Effector memory CD8-positive, alpha-beta T cell (primary cell): ENCODE measurements at regions not wholly inside any gene's neighbourhood (a gene's known extent, or its start where the extent isn't known, plus 50 kb on each side); places are given as distances from the start of the nearest gene placed in this dataset.

Experiments
- ATAC-seq: fragments of 150-1000 bp; cut with Tn5 transposase; replicated peaks from 2 replicates; pipeline ENCODE4 v1.10.0; 2021; ENCODE audit warnings: mild to moderate bottlenecking, moderate library complexity
- DNase-seq, 3 experiments: peaks; one replicate each; pipeline ENCODE4 v3.0.0; 2021
- H3K27ac Mint-ChIP-seq, 2 donors: one replicate each; pipeline ENCODE4 v1.8.0; 2022; ENCODE audit warnings: mild to moderate bottlenecking in 2 of 2, mixed read lengths in 2 of 2, moderate library complexity in 2 of 2
- H3K27me3 Mint-ChIP-seq, 2 donors: one replicate each; pipeline ENCODE4 v1.8.0; 2022; ENCODE audit warnings: mixed read lengths in 2 of 2
- H3K36me3 Mint-ChIP-seq: one replicate; pipeline ENCODE4 v1.8.0; 2022; ENCODE audit warnings: mild to moderate bottlenecking, moderate library complexity, mixed read lengths; ENCODE audit not compliant: insufficient read depth
- H3K4me1 Mint-ChIP-seq, 2 donors: one replicate each; pipeline ENCODE4 v1.8.0; 2022; ENCODE audit warnings: low read depth in 2 of 2, mixed read lengths in 2 of 2
- H3K4me3 Mint-ChIP-seq, 2 donors: one replicate each; pipeline ENCODE4 v1.8.0; 2022; ENCODE audit warnings: mild to moderate bottlenecking in 2 of 2, mixed read lengths in 2 of 2, moderate library complexity in 2 of 2
- H3K9me3 Mint-ChIP-seq, 2 donors: one replicate each; pipeline ENCODE4 v1.8.0; 2022; ENCODE audit warnings: mixed read lengths in 2 of 2

DNA sequence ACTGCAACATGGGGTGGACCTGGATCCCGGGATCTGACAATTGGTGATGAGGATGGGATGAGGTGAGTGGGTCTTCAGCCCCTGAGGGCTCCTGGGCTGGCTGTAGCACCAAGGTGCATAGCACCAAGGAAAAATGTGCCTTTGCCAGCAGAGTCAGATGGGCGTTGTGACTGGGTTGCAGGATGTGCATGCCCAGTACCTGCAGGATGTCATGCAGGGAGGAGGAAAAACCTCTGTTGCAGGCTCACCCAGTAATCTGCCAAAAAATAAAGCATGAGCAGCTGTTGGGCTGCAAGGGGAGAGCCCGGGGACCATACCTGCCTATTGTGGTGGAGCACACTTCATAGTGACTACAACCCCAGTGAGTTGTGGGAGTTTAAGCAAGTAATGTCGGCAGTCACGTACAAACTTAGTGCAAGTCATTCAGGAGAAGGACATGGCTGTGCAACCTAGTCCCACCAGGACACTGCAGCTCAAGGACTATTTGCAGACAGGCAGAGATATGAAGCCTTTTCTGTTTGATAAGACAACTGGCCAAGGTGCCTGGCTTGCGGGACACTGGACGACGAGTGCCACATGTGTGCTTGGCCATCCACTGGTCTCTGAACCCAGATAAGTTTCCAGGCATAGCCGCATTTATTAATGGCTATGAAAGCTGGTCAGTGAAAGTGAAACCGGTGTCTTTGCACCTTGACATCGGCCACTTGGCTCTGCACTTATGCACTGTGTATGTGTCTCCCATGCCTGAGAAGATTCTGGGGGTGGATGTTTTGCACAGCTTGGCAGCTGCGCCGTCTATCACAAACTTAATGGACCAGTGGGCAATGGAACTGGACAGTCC is 499.8 kb downstream of the KCNJ2 start:
- no peaks in the 10 kb centered on the region for H3K4me1 Mint-ChIP-seq
- H3K9me3 Mint-ChIP-seq, result peaks cover 5 to 9% of the 10 kb centered on the region in 2 donors

DNA sequence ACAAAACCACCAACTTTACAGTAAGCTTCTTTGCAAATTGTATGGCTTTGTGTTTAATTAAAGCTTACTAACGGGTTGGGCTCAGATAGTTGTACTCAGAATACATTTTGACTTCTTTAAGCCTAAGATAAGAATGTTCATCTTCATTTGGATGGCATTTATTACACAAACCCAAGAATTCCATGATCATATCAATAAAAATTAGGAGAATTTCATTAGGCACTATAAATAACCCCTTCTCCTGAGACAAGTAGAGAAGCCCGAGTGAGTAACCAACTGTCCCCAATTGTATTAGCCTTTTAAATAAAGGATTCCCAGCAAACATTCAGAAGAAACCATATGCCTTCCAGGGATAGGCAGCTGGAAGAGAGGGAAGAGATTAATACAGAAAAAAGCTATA is 504.7 kb downstream of the KCNJ2 start:
- DNase-seq (no peak), ATAC-seq (no peak)
- Mint-ChIP-seq H3K27ac (no peak overlapping the region), H3K27me3 (no peaks in the 10 kb centered on the region), H3K9me3 (peaks cover 2 to 9% of the 10 kb centered on the region in 2 donors), H3K36me3 (no peaks in the 10 kb centered on the region), H3K4me1 (no peaks in the 10 kb centered on the region), H3K4me3 (no peak overlapping the region)

More for the DNA sequence above, 499.8 kb downstream of the KCNJ2 start:
- Mint-ChIP-seq H3K4me3 (no peak overlapping the region), H3K36me3 (no peaks in the 10 kb centered on the region), H3K27me3 (no peaks in the 10 kb centered on the region), H3K27ac (no peak overlapping the region)
- DNase-seq (no peak), ATAC-seq (no peak)

DNA sequence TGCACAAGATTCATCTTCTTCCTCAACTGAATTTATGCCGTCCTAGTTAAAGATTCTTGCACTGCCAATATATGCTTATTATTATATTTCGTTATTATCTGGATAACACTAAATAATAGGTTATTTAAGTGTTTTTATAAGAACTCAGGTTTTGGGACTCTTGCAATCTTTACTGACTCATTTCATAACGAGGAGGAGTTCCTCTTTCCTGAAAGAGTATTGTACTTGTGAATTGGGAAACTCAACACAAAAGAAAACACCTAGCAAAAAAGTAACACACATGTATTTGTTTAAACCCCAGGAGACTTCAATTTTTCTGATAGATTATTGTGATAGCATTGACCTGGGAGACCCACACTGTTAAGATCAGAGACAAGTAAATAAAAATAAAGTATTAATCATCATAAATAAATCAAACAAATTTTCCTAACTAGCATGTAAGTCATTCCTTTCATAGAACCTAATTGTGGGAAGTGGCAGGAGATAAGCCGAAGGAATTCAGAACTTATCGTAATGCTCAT is 505.8 kb downstream of the KCNJ2 start:
- no peak overlapping the region for H3K4me3 Mint-ChIP-seq
- H3K27me3 Mint-ChIP-seq, result no peaks in the 10 kb centered on the region
- peaks cover 2 to 9% of the 10 kb centered on the region in 2 donors for H3K9me3 Mint-ChIP-seq
- H3K36me3 Mint-ChIP-seq, result no peaks in the 10 kb centered on the region
- ATAC-seq (no peak), DNase-seq (no peak)
- H3K27ac Mint-ChIP-seq, result no peak overlapping the region
- H3K4me1 Mint-ChIP-seq, result no peaks in the 10 kb centered on the region

- ATAC-seq, result no peak
- peaks cover 2 to 9% of the 10 kb centered on the region in 2 donors for H3K9me3 Mint-ChIP-seq
- no peaks in the 10 kb centered on the region for H3K4me1 Mint-ChIP-seq
- H3K27me3 Mint-ChIP-seq, result no peaks in the 10 kb centered on the region
- H3K27ac Mint-ChIP-seq, result no peak overlapping the region
- H3K36me3 Mint-ChIP-seq, result no peaks in the 10 kb centered on the region
- no peak for DNase-seq
- H3K4me3 Mint-ChIP-seq, result no peak overlapping the region
Measured at GRCh38 chr17:70677783-70678647, 508.7 kb downstream of the KCNJ2 start.

DNA sequence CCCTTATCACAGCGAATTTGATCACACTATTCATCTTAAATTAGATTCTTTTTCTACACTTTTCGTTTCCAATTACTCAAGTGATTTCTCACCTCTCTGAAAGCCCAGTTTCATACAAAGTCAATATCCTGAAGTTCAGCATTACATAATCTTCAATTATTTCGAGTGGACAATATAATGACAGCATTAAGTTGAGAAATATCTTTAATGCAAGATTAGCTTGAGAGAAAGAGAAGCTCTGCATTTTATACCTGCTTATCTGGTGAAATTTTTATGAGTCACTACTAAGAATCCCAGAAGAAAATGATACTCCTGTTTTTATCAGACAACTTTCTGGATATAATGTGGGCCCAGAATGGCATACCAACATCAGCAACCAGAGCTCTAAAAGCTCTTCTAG is 509.6 kb downstream of the KCNJ2 start:
- no peaks in the 10 kb centered on the region for H3K27me3 Mint-ChIP-seq
- H3K36me3 Mint-ChIP-seq, result no peaks in the 10 kb centered on the region
- no peaks in the 10 kb centered on the region for H3K4me1 Mint-ChIP-seq
- H3K27ac Mint-ChIP-seq, result no peak overlapping the region
- no peak for ATAC-seq
- no peak for DNase-seq
- no peak overlapping the region for H3K4me3 Mint-ChIP-seq
- peaks cover 1 to 3% of the 10 kb centered on the region in 2 donors for H3K9me3 Mint-ChIP-seq

GRCh38 chr17:70683936-70684335 is 514.6 kb downstream of the KCNJ2 start:
- Mint-ChIP-seq H3K9me3 (peaks cover 0 to 3% of the 10 kb centered on the region in 2 donors), H3K4me3 (no peak overlapping the region), H3K27ac (no peak overlapping the region), H3K27me3 (no peaks in the 10 kb centered on the region), H3K36me3 (no peaks in the 10 kb centered on the region), H3K4me1 (no peaks in the 10 kb centered on the region)
- no peak for DNase-seq
- ATAC-seq, result no peak

DNA sequence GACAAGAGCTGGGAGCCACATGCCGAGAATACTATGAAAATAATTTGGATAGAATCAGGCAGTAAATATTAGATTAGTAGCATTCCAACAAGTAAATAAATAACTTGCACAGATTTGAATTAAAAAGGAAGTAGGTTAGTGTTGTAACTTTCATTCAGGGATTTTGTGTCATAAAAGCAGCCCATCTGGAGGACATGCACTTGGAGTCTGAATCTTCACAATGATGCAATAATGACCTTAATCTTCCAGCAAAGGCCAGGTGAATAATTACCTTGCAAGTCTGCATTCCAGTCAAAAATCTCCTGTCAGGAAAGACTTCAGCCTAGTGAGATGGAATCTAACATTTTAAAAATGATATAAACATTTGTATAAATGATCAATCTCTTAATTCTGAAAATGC is 518.1 kb downstream of the KCNJ2 start:
- DNase-seq, result no peak
- Mint-ChIP-seq H3K4me1 (no peaks in the 10 kb centered on the region), H3K4me3 (no peak overlapping the region), H3K27me3 (no peaks in the 10 kb centered on the region), H3K9me3 (peaks cover 0 to 6% of the 10 kb centered on the region in 2 donors), H3K27ac (no peak overlapping the region), H3K36me3 (no peaks in the 10 kb centered on the region)
- no peak for ATAC-seq

DNA sequence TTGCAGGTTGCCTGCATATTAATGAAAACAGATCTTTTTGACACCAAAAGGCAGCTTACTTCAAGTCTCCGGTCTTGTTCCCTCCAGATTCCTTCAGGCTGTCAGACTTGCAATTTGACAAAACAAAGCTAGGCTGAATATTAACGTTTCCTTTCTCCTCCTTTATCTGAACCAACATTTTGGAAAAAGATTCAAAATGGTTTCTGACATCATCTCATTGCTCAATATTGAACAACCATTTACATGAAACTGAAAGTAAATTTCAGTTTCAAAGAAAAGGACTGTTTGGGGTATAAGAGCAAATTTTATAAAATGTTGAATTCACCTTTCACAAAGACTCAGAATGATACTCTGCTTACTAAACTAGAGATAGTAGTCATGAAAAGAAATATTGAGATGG is 521.8 kb downstream of the KCNJ2 start:
- Mint-ChIP-seq H3K36me3 (no peaks in the 10 kb centered on the region), H3K4me1 (no peaks in the 10 kb centered on the region), H3K27me3 (no peaks in the 10 kb centered on the region), H3K27ac (no peak overlapping the region), H3K4me3 (no peak overlapping the region), H3K9me3 (peaks cover 3 to 4% of the 10 kb centered on the region in 2 donors)
- no peak for DNase-seq
- no peak for ATAC-seq

DNA sequence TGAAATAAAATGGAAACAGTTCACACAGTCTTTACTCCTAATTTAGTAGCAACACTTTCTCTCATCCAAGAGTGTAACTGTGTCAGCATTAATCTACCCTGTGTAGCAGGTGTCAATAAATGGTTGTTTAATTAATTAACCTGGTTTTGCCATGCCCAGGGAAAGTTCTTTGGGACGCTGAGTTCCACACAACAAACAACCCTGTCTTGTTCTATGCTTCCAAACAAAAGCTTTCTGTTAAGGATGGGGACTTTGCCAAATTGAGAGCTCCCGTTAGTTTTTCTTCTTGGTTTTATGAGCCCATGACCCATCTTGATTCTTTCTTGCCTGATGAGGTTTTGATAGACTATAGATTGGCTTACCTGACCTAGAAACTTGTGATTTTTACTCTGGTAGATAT is 530.1 kb downstream of the KCNJ2 start:
- Mint-ChIP-seq H3K27me3 (no peaks in the 10 kb centered on the region), H3K4me1 (no peaks in the 10 kb centered on the region), H3K36me3 (no peaks in the 10 kb centered on the region), H3K27ac (no peak overlapping the region), H3K4me3 (no peak overlapping the region), H3K9me3 (peaks cover 2 to 6% of the 10 kb centered on the region in 2 donors)
- ATAC-seq (no peak), DNase-seq (no peak)

GRCh38 chr17:70702683-70703255 is 533.4 kb downstream of the KCNJ2 start:
- H3K4me3 Mint-ChIP-seq, result no peak overlapping the region
- H3K27ac Mint-ChIP-seq, result no peak overlapping the region
- ATAC-seq (no peak), DNase-seq (no peak)
- no peaks in the 10 kb centered on the region for H3K36me3 Mint-ChIP-seq
- H3K4me1 Mint-ChIP-seq, result no peaks in the 10 kb centered on the region
- no peaks in the 10 kb centered on the region for H3K27me3 Mint-ChIP-seq
- H3K9me3 Mint-ChIP-seq, result peaks cover 5 to 11% of the 10 kb centered on the region in 2 donors

DNA sequence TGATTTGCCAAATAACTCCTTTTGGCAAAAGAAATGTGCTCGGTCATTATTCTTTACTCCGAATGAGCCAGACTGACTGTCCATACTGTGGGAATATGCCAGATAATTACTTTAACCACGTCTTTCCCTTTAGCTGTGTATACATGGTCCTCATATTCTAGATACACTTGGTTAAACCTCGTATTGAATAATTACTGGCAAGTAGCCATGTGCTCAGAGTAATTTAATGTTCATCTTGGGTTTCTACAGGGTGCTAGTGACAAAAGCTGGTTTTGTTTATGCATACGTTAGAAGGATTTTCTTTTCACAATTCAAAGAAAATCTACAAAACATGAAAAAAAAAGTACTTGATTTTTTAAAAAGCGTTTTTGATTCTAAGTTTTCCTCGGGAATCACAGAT is 540.3 kb downstream of the KCNJ2 start:
- no peak for DNase-seq
- H3K27me3 Mint-ChIP-seq, result no peaks in the 10 kb centered on the region
- no peak overlapping the region for H3K27ac Mint-ChIP-seq
- H3K4me1 Mint-ChIP-seq, result no peaks in the 10 kb centered on the region
- peaks cover 4 to 11% of the 10 kb centered on the region in 2 donors for H3K9me3 Mint-ChIP-seq
- H3K4me3 Mint-ChIP-seq, result no peak overlapping the region
- H3K36me3 Mint-ChIP-seq, result no peaks in the 10 kb centered on the region
- ATAC-seq, result no peak

- no peak overlapping the region for H3K4me3 Mint-ChIP-seq
- no peak for ATAC-seq
Measured at GRCh38 chr17:70713694-70714093, 544.4 kb downstream of the KCNJ2 start.

DNA sequence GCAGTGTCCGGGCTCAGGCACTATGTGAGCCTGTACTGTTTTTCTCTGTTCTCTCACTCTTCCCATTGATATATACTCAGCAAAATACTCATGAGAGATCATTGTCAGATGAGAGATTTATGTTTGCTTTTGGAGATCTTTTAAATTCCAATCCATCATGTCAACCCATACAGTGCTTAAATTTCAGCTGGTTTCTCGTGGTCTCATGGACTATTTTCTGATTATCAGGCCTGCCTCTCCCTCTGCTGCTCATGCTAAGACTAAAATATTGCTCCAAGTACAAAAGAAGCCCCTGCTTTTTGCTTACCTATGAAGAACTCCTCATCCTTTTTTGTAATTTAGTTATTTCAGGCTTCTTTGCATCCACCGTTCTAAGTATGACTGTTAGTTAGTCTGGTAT is 547.2 kb downstream of the KCNJ2 start:
- no peaks in the 10 kb centered on the region for H3K27me3 Mint-ChIP-seq
- no peak for DNase-seq
- H3K27ac Mint-ChIP-seq, result no peak overlapping the region
- no peak for ATAC-seq
- H3K4me3 Mint-ChIP-seq, result no peak overlapping the region
- H3K9me3 Mint-ChIP-seq, result peaks cover 0 to 7% of the 10 kb centered on the region in 2 donors
- no peaks in the 10 kb centered on the region for H3K4me1 Mint-ChIP-seq
- H3K36me3 Mint-ChIP-seq, result no peaks in the 10 kb centered on the region

More at GRCh38 chr17:70713694-70714093, 544.4 kb downstream of the KCNJ2 start:
- Mint-ChIP-seq H3K9me3 (peaks cover 0 to 3% of the 10 kb centered on the region in 2 donors), H3K36me3 (no peaks in the 10 kb centered on the region), H3K27ac (no peak overlapping the region), H3K4me1 (no peaks in the 10 kb centered on the region), H3K27me3 (no peaks in the 10 kb centered on the region)
- no peak for DNase-seq
